GM18505 (cell line): ENCODE measurements at regions not wholly inside any gene's neighbourhood (a gene's known extent, or its start where the extent isn't known, plus 50 kb on each side); places are given as distances from the start of the nearest gene placed in this dataset.
"Not testable (repeated sequence)": the region's sequence is repeated elsewhere in the genome, so short reads cannot be mapped to it uniquely, and the experiment has no call there.

Experiments
- ATAC-seq: cut with Tn5 transposase; IDR thresholded peaks from one replicate; pipeline ENCODE4 v1.9.1; 2021; ENCODE audit not compliant: unreplicated experiment
- POLR2A ChIP-seq: IDR thresholded peaks from 4 replicates; pipeline ENCODE4 v1.6.1; 2011; ENCODE audit warnings: borderline replicate concordance; ENCODE audit not compliant: insufficient read depth, insufficient read length; ENCODE audit errors: extremely low read depth

- no peak for TF ChIP-seq POLR2A
- no peak for ATAC-seq
Observed at GRCh38 chr3:74426571-74426970, 187.9 kb downstream of the CNTN3 start.

GRCh38 chr3:74423867-74424266 is 190.6 kb downstream of the CNTN3 start:
- no peak for ATAC-seq
- TF ChIP-seq POLR2A = no peak

- ATAC-seq = no peak
- no peak for TF ChIP-seq POLR2A
Observed at GRCh38 chr3:74420538-74421124, 193.8 kb downstream of the CNTN3 start.

GRCh38 chr3:74415731-74416130 is 198.7 kb downstream of the CNTN3 start:
- TF ChIP-seq POLR2A = no peak
- ATAC-seq = no peak

DNA sequence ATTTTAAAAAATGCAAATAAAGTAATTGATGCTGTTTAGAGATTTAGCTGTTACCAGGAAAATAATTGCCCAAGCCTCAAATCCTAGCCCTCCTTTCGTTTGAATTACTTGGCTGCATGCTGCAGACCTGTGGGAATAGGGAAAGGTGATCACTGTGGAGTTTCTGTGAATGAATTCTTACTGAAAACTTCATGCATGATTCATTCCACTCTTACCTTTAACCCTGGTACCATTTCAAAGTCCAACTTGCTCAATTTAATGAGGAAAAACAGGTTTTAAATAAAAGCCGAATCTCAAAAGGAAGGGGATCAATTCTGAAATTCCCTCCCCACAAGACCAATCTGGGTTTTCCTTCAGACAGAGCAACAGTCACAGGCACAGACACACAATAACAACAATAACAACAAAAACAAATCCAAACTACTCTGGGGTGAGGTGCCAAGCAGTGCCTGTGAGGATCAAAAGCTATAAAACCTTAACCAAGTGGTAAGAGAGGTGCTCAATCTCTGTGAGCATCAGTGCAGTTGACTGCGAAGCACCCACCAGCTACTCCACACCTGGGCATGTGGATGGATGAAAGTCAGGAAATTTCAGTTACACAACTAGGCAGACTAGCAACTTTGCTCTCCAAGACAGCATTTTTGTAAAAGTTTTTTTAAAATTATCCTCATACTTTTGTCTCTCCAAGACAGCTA is 200.8 kb downstream of the CNTN3 start:
- no peak for TF ChIP-seq POLR2A
- ATAC-seq = no peak

GRCh38 chr3:74410276-74410941 is 204.1 kb downstream of the CNTN3 start:
- no peak for TF ChIP-seq POLR2A
- ATAC-seq = no peak

DNA sequence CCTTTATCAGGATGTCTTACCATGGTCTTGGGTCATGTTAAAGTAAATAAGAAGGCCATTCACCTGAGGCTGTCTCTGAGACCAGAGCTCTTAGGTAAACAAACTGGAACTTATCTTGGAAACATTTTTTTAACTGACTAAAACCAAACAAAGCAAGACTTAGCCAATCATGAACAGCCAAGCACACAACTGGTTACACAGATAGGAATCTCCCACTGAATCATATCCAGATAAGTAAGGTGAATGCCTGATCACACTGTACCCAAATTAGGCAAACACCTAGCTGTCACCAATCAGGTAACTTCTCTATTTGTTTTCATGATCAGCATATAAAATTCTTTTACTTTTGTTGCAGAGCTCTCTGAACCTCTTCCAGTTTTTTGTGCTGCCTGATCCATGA is 205.4 kb downstream of the CNTN3 start:
- ATAC-seq = no peak
- no peak for TF ChIP-seq POLR2A

DNA sequence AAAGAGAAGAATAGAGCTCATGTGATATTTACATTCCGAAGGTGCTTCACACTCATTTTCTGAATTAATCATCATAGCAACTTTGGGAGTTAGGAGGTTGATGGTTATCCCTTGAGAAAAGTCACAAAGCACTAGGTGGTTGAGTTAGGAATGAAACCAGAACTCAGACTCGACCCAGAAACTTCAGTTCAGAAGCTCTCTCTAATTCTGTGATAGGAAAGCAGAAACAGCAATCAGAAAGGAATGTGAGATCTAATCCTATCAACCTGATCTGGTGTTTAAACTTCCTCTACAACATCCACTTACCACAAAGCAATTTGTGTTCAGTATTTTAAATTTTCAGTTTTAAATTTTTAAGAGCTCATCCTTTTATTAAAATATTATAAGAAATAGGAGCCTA is 211.2 kb downstream of the CNTN3 start:
- TF ChIP-seq POLR2A = no peak
- no peak for ATAC-seq

DNA sequence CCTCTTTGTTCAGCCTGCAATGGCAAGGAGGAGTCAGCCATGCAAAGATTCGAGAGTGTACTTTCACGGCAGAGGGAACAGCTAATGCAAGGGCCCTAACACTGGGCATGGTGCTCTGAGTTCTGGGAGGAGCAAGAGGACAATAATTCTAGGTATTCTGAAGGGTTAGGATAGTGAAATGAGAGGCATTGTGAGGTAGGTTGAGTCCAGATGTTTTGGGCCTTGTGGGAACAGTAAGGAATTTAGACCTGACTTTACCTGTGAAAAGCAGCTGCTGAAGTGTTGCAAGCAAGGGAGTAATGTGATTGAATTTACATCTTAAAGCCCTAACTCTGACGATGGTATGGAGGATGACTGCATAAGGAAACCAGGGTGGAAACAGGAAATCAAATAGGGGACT is 211.6 kb downstream of the CNTN3 start:
- no peak for ATAC-seq
- TF ChIP-seq POLR2A = no peak

DNA sequence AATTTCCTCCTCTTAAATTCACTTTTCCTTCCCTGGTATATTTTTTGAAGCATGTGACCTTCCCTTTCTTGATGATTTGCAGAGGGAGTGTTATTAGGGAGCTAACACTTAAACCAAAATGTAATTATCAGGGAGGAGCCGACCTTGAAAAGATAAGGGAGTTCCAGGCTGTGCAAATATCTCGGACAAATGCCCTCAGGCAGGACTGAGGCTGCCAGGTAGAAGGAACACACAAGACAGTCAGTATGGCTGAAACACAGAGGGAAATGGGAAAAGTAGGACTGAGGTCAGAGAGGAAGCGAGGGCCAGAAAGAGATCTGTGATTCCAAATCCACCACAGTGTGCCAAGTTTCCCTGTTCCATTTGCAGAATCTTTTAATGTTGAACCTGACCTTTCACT is 221.0 kb downstream of the CNTN3 start:
- no peak for TF ChIP-seq POLR2A
- ATAC-seq = no peak

DNA sequence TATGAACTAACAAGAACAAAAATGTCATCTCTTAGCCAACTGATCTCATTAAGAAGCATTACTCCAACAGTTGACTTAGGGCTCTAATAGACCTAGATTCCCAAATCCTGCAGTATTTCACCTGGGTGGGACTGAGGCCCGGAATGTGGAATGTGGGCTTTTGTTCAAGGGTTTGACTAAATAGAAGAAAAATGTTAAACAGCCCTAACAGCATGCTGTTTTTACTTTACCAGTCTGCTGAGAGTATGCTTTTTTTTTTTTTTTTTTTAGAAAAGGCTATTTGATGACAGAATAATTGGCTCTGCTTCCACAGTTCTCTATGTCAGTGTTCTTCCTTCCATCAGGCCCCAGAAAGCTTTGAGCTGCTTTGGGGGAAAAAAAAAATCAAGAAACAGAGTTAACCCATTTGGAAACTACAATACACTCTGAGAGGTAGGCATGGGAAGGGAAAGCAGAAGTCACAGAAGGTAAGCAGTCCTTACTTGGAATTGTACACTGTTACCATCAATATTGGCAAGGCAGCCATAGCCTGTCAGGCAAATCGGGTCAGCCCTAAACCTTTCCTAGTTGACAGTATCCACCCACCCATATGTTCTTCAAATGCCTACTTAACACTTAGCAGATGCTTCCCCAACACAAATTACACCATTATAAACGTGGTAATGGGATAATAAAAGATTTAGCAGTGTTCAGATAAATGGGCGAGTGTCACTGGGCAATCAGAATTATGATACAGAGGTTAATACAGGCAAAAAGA is 224.2 kb downstream of the CNTN3 start:
- TF ChIP-seq POLR2A = no peak

GRCh38 chr3:74387111-74387735 is 227.2 kb downstream of the CNTN3 start:
- ATAC-seq = no peak

More for the DNA sequence above, 224.2 kb downstream of the CNTN3 start:
- no peak for ATAC-seq

DNA sequence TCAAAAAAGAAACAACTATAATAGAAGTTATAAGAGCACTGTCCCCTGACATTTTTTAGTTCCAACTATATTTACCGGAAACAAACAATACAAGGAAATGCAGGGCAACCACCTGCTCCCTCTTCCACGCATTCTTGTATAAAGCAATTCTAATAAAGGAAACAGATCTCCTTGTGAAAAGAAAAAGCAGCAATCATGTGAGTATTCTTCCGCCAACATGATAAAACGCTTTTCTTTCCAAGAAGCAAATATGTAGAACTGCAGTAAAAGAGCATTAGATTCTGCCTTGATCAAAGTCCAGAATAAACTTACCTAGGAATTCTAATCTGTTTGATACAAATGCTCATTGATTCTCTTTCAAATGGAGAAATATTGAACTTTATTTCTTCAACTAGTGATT is 230.3 kb downstream of the CNTN3 start:
- no peak for TF ChIP-seq POLR2A
- ATAC-seq = no peak

More at GRCh38 chr3:74387111-74387735, 227.2 kb downstream of the CNTN3 start:
- TF ChIP-seq POLR2A = no peak

- no peak for ATAC-seq
- TF ChIP-seq POLR2A = no peak
Observed at GRCh38 chr3:74377669-74378068, 236.8 kb downstream of the CNTN3 start.

GRCh38 chr3:74376323-74376722 is 238.1 kb downstream of the CNTN3 start:
- ATAC-seq = not testable (repeated sequence)
